Panc1 (cell line): ENCODE measurements at regions not wholly inside any gene's neighbourhood (a gene's known extent, or its start where the extent isn't known, plus 50 kb on each side); places are given as distances from the start of the nearest gene placed in this dataset.

Experiments
- POLR2AphosphoS5 ChIP-seq: IDR thresholded peaks from 2 replicates; pipeline ENCODE4 v1.6.1; 2012; ENCODE audit warnings: mild to moderate bottlenecking, low read depth, low read length, moderate library complexity
- SIN3A ChIP-seq: IDR thresholded peaks from 2 replicates; pipeline ENCODE4 v1.6.1; 2012; ENCODE audit warnings: low read depth, mild to moderate bottlenecking, low read length, moderate library complexity, borderline replicate concordance; ENCODE audit not compliant: insufficient read depth
- TCF7L2 ChIP-seq: IDR thresholded peaks from 2 replicates; pipeline ENCODE4 v1.6.1; 2011; ENCODE audit warnings: mild to moderate bottlenecking, low read depth, low read length, inconsistent platforms
- TF ChIP-seq, protein P1 (sequence below): fragments of 450-650 bp; IDR thresholded peaks from 2 replicates; pipeline ENCODE4 v1.5.1; 2017; ENCODE audit warnings: mild to moderate bottlenecking
- TF ChIP-seq, protein P2 (sequence below), 2 experiments: IDR thresholded peaks; 2 replicates each; pipeline ENCODE4 v1.6.1; 2011 to 2012; ENCODE audit warnings: low read depth in 2 of 2, control low read depth in 1 of 2, low read length in 1 of 2, mild to moderate bottlenecking in 1 of 2, moderate library complexity in 1 of 2; ENCODE audit not compliant: insufficient read depth in 1 of 2

DNA sequence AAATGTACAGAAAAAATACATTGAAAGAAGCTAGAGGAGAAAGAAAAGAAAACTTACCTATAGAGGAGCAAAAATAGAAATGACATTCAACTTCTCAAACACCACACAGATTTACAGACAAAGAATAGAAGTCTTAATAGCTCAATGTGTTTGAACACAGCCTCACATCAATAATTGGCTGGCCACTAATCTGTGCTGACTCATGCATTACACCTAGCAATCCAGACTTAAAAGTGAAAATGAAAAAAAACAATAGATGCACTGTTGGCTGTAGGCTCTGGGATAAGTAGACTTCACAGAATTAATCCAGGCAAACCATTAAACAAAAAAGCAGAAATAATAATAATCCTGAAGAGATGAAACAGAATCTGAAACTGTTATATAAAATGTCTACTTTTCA, 961.3 kb upstream of the CELF4 start:
- TF ChIP-seq, protein P1, sequence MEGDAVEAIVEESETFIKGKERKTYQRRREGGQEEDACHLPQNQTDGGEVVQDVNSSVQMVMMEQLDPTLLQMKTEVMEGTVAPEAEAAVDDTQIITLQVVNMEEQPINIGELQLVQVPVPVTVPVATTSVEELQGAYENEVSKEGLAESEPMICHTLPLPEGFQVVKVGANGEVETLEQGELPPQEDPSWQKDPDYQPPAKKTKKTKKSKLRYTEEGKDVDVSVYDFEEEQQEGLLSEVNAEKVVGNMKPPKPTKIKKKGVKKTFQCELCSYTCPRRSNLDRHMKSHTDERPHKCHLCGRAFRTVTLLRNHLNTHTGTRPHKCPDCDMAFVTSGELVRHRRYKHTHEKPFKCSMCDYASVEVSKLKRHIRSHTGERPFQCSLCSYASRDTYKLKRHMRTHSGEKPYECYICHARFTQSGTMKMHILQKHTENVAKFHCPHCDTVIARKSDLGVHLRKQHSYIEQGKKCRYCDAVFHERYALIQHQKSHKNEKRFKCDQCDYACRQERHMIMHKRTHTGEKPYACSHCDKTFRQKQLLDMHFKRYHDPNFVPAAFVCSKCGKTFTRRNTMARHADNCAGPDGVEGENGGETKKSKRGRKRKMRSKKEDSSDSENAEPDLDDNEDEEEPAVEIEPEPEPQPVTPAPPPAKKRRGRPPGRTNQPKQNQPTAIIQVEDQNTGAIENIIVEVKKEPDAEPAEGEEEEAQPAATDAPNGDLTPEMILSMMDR = no peak
- TF ChIP-seq, protein P2, sequence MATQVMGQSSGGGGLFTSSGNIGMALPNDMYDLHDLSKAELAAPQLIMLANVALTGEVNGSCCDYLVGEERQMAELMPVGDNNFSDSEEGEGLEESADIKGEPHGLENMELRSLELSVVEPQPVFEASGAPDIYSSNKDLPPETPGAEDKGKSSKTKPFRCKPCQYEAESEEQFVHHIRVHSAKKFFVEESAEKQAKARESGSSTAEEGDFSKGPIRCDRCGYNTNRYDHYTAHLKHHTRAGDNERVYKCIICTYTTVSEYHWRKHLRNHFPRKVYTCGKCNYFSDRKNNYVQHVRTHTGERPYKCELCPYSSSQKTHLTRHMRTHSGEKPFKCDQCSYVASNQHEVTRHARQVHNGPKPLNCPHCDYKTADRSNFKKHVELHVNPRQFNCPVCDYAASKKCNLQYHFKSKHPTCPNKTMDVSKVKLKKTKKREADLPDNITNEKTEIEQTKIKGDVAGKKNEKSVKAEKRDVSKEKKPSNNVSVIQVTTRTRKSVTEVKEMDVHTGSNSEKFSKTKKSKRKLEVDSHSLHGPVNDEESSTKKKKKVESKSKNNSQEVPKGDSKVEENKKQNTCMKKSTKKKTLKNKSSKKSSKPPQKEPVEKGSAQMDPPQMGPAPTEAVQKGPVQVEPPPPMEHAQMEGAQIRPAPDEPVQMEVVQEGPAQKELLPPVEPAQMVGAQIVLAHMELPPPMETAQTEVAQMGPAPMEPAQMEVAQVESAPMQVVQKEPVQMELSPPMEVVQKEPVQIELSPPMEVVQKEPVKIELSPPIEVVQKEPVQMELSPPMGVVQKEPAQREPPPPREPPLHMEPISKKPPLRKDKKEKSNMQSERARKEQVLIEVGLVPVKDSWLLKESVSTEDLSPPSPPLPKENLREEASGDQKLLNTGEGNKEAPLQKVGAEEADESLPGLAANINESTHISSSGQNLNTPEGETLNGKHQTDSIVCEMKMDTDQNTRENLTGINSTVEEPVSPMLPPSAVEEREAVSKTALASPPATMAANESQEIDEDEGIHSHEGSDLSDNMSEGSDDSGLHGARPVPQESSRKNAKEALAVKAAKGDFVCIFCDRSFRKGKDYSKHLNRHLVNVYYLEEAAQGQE (IDR thresholded peaks at IDR 0.05; ENCODE audit: insufficient read depth in 1 of 2, low read depth in 2 of 2, low read length in 1 of 2) = no peak
- TF ChIP-seq TCF7L2 (no peak), SIN3A (no peak), POLR2AphosphoS5 (no peak)
